GM13977 (cell line): ENCODE measurements at regions not wholly inside any gene's neighbourhood (a gene's known extent, or its start where the extent isn't known, plus 50 kb on each side); places are given as distances from the start of the nearest gene placed in this dataset.

ENCODE experiments used
- DNase-seq: peaks from one replicate; pipeline ENCODE4 v3.0.0; 2012; ENCODE audit warnings: low spot score
- CTCF ChIP-seq: IDR thresholded peaks from 2 replicates; pipeline ENCODE4 v1.5.1; 2012; ENCODE audit warnings: mild to moderate bottlenecking, control low read depth; ENCODE audit not compliant: insufficient read depth; ENCODE audit errors: extremely low read depth, missing control alignments
- in situ Hi-C: fragments of 300-500 bp; cut with MboI; formaldehyde crosslinking; loops from one replicate; pipeline ENCODE4 v1.12.0; 2022; ENCODE audit warnings: low sequenced_read_pairs, low pct_unique_long_range_greater_than_20kb, mixed read lengths, inconsistent platforms; ENCODE audit not compliant: unreplicated experiment

DNA sequence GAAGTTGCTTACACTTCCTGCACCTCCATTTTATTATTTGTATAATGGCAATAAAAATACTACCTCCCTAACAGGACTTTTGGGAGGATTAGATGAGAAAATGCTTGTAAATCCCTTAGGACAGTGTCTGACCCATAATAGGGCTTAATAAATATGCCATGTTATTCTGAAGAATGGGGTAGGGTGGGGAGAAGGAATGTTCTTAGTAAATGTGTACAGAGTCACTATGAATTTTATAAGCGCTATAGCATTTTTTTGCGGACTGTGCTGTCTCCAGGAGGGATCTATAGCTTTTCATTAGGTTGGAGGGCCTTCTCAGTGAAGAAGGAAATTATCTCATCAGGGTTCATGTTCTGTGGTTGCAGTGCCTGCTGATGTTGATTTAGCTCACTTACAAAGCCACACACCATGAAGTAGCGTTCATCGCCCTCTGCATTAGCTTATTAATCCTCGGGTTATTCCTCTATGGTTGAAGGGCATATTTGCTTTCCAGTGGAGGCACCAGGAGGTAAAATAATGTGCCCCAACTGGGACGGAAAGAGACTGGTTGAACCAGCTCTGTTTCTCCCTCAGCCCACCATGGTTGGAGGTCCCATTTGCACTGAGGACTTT is 497.1 kb downstream of the ARHGEF28 start:
- in situ Hi-C loops: no loop called here
- DNase-seq: no peak
- no peak for TF ChIP-seq CTCF

DNA sequence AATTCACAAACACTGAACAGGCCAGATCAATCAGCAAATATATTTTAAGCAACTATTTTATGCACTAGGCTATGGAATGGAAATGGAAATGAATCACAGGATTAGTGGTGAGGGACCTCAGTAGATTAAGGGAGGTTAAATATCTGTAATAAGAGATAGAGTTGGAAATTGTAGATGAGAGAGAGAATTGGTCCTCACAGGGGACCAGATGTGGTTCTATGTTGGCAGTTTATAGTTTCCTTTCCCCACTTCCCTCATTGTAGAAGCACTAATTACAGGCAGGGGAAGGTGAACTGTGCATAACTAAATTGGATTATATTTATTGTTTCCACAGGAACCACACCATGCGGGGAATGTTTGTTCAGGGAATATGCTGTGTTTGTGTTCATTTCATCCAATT is 496.2 kb downstream of the ARHGEF28 start:
- DNase-seq: no peak
- TF ChIP-seq CTCF: no peak
- in situ Hi-C loops: no loop called here

GRCh38 chr5:74120585-74120984 is 494.6 kb downstream of the ARHGEF28 start:
- in situ Hi-C loops: no loop called here
- no peak for TF ChIP-seq CTCF
- no peak for DNase-seq

DNA sequence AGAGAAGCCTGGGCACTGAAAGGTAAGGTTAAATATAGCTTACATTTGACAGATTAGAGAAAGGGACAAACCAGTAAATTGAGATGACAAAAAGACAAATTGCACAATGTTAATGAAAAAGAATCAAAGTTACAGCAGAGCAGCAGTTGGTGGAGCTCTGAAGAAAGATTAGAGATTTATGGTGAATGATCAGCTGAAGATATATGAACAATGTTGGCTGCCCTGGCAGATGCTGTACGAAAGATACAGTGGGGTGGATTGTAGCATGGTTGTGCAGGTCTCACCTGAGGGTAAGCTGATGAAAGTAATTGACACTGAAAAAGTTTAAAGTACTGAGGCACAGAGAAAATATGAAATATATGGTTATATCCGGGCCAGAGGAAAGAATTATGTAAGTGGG is 492.1 kb downstream of the ARHGEF28 start:
- TF ChIP-seq CTCF: no peak
- DNase-seq: no peak
- in situ Hi-C loops: no loop called here

DNA sequence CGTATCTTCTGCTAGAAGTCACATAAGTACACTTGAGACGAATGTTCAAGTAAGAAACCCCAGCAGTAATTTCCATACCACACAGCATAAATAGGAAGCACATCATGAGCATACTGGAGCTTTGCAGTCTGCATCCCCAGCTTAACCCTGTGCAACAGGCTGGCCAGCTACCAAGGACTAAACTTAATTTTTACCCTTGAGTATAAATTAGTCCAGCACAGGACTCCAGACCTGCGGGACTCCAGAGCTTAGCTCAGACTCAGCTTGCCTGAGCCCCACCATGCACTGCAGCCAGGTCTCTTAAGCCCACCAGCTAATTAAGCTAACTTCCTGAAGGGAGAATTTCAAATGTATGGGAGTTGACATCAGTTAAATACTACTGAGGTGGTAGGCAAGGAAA is 491.0 kb downstream of the ARHGEF28 start:
- in situ Hi-C loops: no loop called here
- no peak for DNase-seq
- TF ChIP-seq CTCF: no peak

DNA sequence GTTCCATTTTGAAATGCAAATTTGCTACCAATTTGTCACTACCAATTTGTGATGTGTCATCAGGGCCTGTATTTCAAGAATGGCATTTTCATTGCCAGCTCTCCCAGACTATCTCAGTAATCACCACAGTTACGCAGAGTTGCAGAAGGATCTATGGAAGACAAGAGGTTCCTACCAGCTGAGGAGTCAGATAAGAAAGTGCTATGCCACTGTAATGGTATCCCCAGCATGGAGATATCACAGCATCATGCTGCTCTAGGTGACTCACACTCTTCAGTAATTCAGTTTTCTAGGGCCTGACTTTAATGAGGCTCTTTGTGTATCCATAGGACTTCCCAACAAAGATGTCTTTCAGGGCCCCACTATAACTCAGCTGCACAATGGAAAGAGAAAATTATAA is 490.3 kb downstream of the ARHGEF28 start:
- no peak for TF ChIP-seq CTCF
- in situ Hi-C loops: no loop called here
- DNase-seq: no peak

DNA sequence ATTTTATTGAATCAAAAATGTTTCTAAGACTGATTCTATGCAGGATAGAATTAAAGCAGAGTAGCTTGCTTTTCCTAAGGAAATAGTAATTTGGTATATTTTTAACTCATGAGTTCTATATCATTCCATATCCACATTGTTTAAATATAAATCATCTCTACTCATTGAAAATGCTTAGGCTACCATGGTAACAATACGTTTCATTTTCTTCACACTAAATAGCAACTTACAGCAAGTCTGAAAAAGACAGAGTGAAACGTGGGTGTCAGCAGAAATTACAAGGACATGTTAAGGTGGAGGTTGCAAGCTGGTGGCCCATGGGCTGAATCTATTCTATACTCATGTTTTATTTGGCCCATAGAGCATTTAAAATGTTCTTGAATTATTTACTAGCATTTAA is 487.9 kb downstream of the ARHGEF28 start:
- TF ChIP-seq CTCF: no peak
- DNase-seq: no peak
- in situ Hi-C loops: no loop called here
